IMR-90 (cell line): ENCODE measurements at regions not wholly inside any gene's neighbourhood (a gene's known extent, or its start where the extent isn't known, plus 50 kb on each side); places are given as distances from the start of the nearest gene placed in this dataset.

Experiments used
- ATAC-seq: fragments of 200-7000 bp; cut with Tn5 transposase; 2 replicates; pipeline ENCODE4 v1.9.1; 2020; ENCODE audit warnings: low read depth, mild to moderate bottlenecking, moderate library complexity
- BruUV-seq: library from RNA; stranded (reverse); fragments of 400-500 nt; replicated peaks from 2 replicates; lab custom pipeline; 2021; lab: Mats Ljungman, UMichigan
- CTCF ChIA-PET: fragments of 300-600 bp; formaldehyde crosslinking; extraction: SDS; loops from one replicate; lab custom pipeline; 2021; ENCODE audit warnings: antibody characterized with exemption; lab: Yijun Ruan, JAX
- POLR2A ChIA-PET: fragments of 300-600 bp; sonication (Branson Sonifier 250); formaldehyde crosslinking; loops from one replicate; lab custom pipeline; 2022; ENCODE audit warnings: antibody characterized with exemption; ENCODE audit not compliant: unreplicated experiment; lab: Charles Lee
- DNase-seq: peaks from one replicate; pipeline ENCODE4 v3.0.0; 2013
- H2AFZ ChIP-seq: replicated peaks from 2 replicates; pipeline ENCODE3; 2013; ENCODE audit warnings: low read length, mild to moderate bottlenecking; ENCODE audit not compliant: poor library complexity
- H2AK5ac ChIP-seq: 2 replicates; pipeline ENCODE4 v1.6.1; 2013; ENCODE audit warnings: low read depth, low read length, inconsistent platforms
- H2AK9ac ChIP-seq: replicated peaks from 2 replicates; pipeline ENCODE3; 2013; ENCODE audit warnings: mild to moderate bottlenecking, low read depth, low read length, moderate library complexity; ENCODE audit not compliant: poor library complexity
- H2BK120ac ChIP-seq: 2 replicates; pipeline ENCODE4 v1.6.1; 2013; ENCODE audit warnings: low read depth, low read length, inconsistent platforms
- H2BK15ac ChIP-seq: 3 replicates; pipeline ENCODE4 v1.6.1; 2013; ENCODE audit warnings: low read depth, low read length, inconsistent platforms
- H2BK20ac ChIP-seq: 2 replicates; pipeline ENCODE4 v1.6.1; 2013; ENCODE audit warnings: low read depth, mild to moderate bottlenecking, inconsistent platforms, low read length, moderate library complexity
- H2BK5ac ChIP-seq: 2 replicates; pipeline ENCODE4 v1.6.1; 2013; ENCODE audit warnings: mild to moderate bottlenecking, low read depth, low read length, inconsistent platforms; ENCODE audit not compliant: poor library complexity, severe bottlenecking
- H3K14ac ChIP-seq: replicated peaks from 2 replicates; pipeline ENCODE4 v1.6.1; 2013; ENCODE audit warnings: low read depth, low read length, inconsistent platforms
- H3K18ac ChIP-seq: 2 replicates; pipeline ENCODE4 v1.6.1; 2013; ENCODE audit warnings: low read depth, low read length, control low read depth
- H3K23ac ChIP-seq: 2 replicates; pipeline ENCODE4 v1.6.1; 2013; ENCODE audit warnings: low read depth, low read length, inconsistent platforms
- H3K27ac ChIP-seq: 2 replicates; pipeline ENCODE4 v1.5.1; 2013; ENCODE audit warnings: mild to moderate bottlenecking, control low read depth, low read length; ENCODE audit not compliant: insufficient read depth
- H3K27me3 ChIP-seq: 2 replicates; pipeline ENCODE4 v1.6.1; 2013; ENCODE audit warnings: low read length; ENCODE audit not compliant: control insufficient read depth, insufficient read depth
- H3K36me3 ChIP-seq: 2 replicates; pipeline ENCODE4 v1.6.1; 2013; ENCODE audit warnings: low read length, mixed read lengths; ENCODE audit not compliant: control insufficient read depth, insufficient read depth
- H3K4ac ChIP-seq: 2 replicates; pipeline ENCODE4 v1.6.1; 2013; ENCODE audit warnings: low read depth, low read length, inconsistent platforms
- H3K4me1 ChIP-seq: 2 replicates; pipeline ENCODE4 v1.6.1; 2013; ENCODE audit warnings: low read length, mixed read lengths; ENCODE audit not compliant: control insufficient read depth, insufficient read depth
- H3K4me2 ChIP-seq: 2 replicates; pipeline ENCODE4 v1.6.1; 2013; ENCODE audit warnings: low read depth, mild to moderate bottlenecking, control low read depth, low read length, moderate library complexity
- H3K4me3 ChIP-seq: 2 replicates; pipeline ENCODE4 v1.5.1; 2013; ENCODE audit warnings: low read depth, mild to moderate bottlenecking, control low read depth, low read length, moderate library complexity; ENCODE audit not compliant: insufficient read depth
- H3K56ac ChIP-seq: 2 replicates; pipeline ENCODE4 v1.6.1; 2013; ENCODE audit warnings: low read length, inconsistent platforms; ENCODE audit not compliant: insufficient read depth; ENCODE audit errors: extremely low read depth
- H3K79me1 ChIP-seq, 2 experiments: 2 replicates each; pipeline ENCODE4 v1.6.1; 2013; ENCODE audit warnings: low read length in 2 of 2, inconsistent platforms in 1 of 2, low read depth in 1 of 2
- H3K9ac ChIP-seq: 2 replicates; pipeline ENCODE4 v1.6.1; 2013; ENCODE audit warnings: low read depth, low read length, control low read depth
- H3K9me1 ChIP-seq: 2 replicates; pipeline ENCODE4 v1.6.1; 2013; ENCODE audit warnings: low read length, inconsistent platforms; ENCODE audit not compliant: insufficient read depth
- H3K9me3 ChIP-seq: 2 replicates; pipeline ENCODE4 v1.6.1; 2013; ENCODE audit warnings: low read length; ENCODE audit not compliant: control insufficient read depth, insufficient read depth
- H4K20me1 ChIP-seq: 2 replicates; pipeline ENCODE4 v1.6.1; 2013; ENCODE audit warnings: low read length, inconsistent platforms; ENCODE audit not compliant: insufficient read depth
- H4K5ac ChIP-seq: 2 replicates; pipeline ENCODE4 v1.6.1; 2013; ENCODE audit warnings: mild to moderate bottlenecking, low read depth, low read length, control low read depth
- H4K8ac ChIP-seq, 2 experiments: 2 replicates each; pipeline ENCODE4 v1.6.1; 2013; ENCODE audit warnings: low read depth in 2 of 2, low read length in 2 of 2, control low read depth in 1 of 2, inconsistent platforms in 1 of 2
- H4K91ac ChIP-seq: 2 replicates; pipeline ENCODE4 v1.6.1; 2013; ENCODE audit warnings: low read depth, low read length, inconsistent platforms; ENCODE audit not compliant: insufficient read depth
- CEBPB ChIP-seq: IDR thresholded peaks from 2 replicates; pipeline ENCODE4 v1.6.1; 2012; ENCODE audit warnings: low read depth, low read length, improper control_type of control experiment
- CTCF ChIP-seq: conservative IDR thresholded peaks from 2 replicates; pipeline ENCODE4 v1.5.1; 2012; ENCODE audit warnings: mild to moderate bottlenecking, low read depth, low read length, improper control_type of control experiment
- FOS ChIP-seq: fragments of 150-350 bp; IDR thresholded peaks from 2 replicates; pipeline ENCODE4 v1.6.1; 2016; ENCODE audit warnings: low read depth, low read length
- MAFK ChIP-seq: IDR thresholded peaks from 2 replicates; pipeline ENCODE4 v1.6.1; 2012; ENCODE audit warnings: low read depth, low read length, improper control_type of control experiment
- MAZ ChIP-seq: IDR thresholded peaks from 2 replicates; pipeline ENCODE4 v1.6.1; 2012; ENCODE audit warnings: low read depth, mild to moderate bottlenecking, low read length, improper control_type of control experiment, moderate library complexity, borderline replicate concordance
- RCOR1 ChIP-seq: IDR thresholded peaks from 2 replicates; pipeline ENCODE4 v1.6.1; 2012; ENCODE audit warnings: mild to moderate bottlenecking, low read length, improper control_type of control experiment; ENCODE audit not compliant: insufficient replicate concordance
- RFX5 ChIP-seq: IDR thresholded peaks from 2 replicates; pipeline ENCODE4 v1.8.0; 2012; ENCODE audit warnings: low read depth, mild to moderate bottlenecking, low read length, moderate library complexity
- SMC3 ChIP-seq: fragments of 150-350 bp; IDR thresholded peaks from 2 replicates; pipeline ENCODE4 v1.6.1; 2016; ENCODE audit warnings: low read depth, mild to moderate bottlenecking, antibody characterized with exemption, low read length, moderate library complexity
- USF2 ChIP-seq: fragments of 150-350 bp; IDR thresholded peaks from 2 replicates; pipeline ENCODE4 v1.6.1; 2017; ENCODE audit warnings: mild to moderate bottlenecking, antibody characterized with exemption, low read length, low read depth
- WGBS, 2 experiments: methylation state at CpG; one replicate each; pipeline versions ENCODE4 v1.1.5 to v1.1.7; 2013; ENCODE audit warnings: missing lambda C conversion rate in 2 of 2; ENCODE audit not compliant: insufficient read length in 1 of 2; ENCODE audit errors: extremely low coverage in 2 of 2; 5-methylcytosine and 5-hydroxymethylcytosine counted together
- dilution Hi-C: fragments of 300-500 bp; cut with HindIII; formaldehyde crosslinking; loops from one replicate; pipeline ENCODE4 v1.14.3; 2018; ENCODE audit warnings: low sequenced_read_pairs; ENCODE audit not compliant: unreplicated experiment
- in situ Hi-C: fragments of 300-500 bp; cut with MboI; formaldehyde crosslinking; loops from 3 replicates; pipeline ENCODE4 v1.14.3; 2019; ENCODE audit warnings: low sequenced_read_pairs, inconsistent platforms, mixed read lengths
- intact Hi-C: fragments of 100-400 bp; cut with micrococcal nuclease; formaldehyde crosslinking; loops from 2 replicates; pipeline ENCODE4 v1.10.0; 2022
- TF ChIP-seq, protein P1 (sequence below): fragments of 150-350 bp; IDR thresholded peaks from 2 replicates; pipeline ENCODE4 v1.6.1; 2016; ENCODE audit warnings: low read depth, mild to moderate bottlenecking, low read length, moderate library complexity, borderline replicate concordance

DNA sequence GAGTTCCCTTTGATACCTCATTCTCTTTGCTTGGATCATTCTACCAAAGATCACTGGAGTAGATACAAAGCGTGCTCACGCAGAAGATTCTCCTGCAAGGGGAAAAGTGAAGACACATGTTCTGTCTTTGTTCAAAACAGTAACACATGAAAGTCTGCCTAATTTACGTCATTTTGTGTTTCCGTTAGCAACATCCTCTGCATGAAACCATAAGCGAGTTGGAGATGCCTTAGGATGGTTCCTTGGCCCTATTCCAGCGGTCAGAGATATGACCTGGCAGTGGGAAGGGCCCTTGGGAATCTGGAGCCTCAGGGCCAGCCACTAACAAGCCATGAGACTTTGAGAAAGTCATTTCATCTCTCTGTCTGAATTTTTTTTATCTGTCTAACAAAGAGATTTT, 180.9 kb upstream of the TWIST2 start:
- dilution Hi-C loops (no loop called here), in situ Hi-C loops (no loop called here), intact Hi-C loops (no loop called here)
- no peak for DNase-seq
- no peak overlapping the region for H3K18ac ChIP-seq
- no TSS peak for BruUV-seq
- H3K56ac ChIP-seq: no peak overlapping the region
- no peak overlapping the region for H4K5ac ChIP-seq
- no peak overlapping the region for H2BK120ac ChIP-seq
- H4K20me1 ChIP-seq: no peaks in the 10 kb centered on the region
- H3K9ac ChIP-seq: no peak overlapping the region
- POLR2A ChIA-PET: no interaction called here
- no peak overlapping the region for H3K27ac ChIP-seq
- no peak overlapping the region for H2AFZ ChIP-seq
- H2BK5ac ChIP-seq: no peak overlapping the region
- no peak for ATAC-seq
- TF ChIP-seq MAFK (no peak), USF2 (no peak), SMC3 (no peak), CEBPB (no peak), MAZ (no peak), FOS (no peak), RCOR1 (no peak), CTCF (no peak), RFX5 (no peak)
- TF ChIP-seq, protein P1, sequence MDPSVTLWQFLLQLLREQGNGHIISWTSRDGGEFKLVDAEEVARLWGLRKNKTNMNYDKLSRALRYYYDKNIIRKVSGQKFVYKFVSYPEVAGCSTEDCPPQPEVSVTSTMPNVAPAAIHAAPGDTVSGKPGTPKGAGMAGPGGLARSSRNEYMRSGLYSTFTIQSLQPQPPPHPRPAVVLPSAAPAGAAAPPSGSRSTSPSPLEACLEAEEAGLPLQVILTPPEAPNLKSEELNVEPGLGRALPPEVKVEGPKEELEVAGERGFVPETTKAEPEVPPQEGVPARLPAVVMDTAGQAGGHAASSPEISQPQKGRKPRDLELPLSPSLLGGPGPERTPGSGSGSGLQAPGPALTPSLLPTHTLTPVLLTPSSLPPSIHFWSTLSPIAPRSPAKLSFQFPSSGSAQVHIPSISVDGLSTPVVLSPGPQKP: no peak
- no peak overlapping the region for H3K23ac ChIP-seq
- no peaks in the 10 kb centered on the region for H3K79me1 ChIP-seq
- H2AK9ac ChIP-seq: peak overlapping the region; percentile 60
- H3K27me3 ChIP-seq: peaks cover 15% of the 10 kb centered on the region
- H3K14ac ChIP-seq: no peak overlapping the region
- H3K4me3 ChIP-seq: no peak overlapping the region
- no peak overlapping the region for H2BK20ac ChIP-seq
- H3K36me3 ChIP-seq: no peaks in the 10 kb centered on the region
- CTCF ChIA-PET: no interaction called here
- peaks cover 2% of the 10 kb centered on the region for H3K9me3 ChIP-seq
- H2AK5ac ChIP-seq: no peak overlapping the region
- no peaks in the 10 kb centered on the region for H3K4me1 ChIP-seq
- no peak overlapping the region for H4K8ac ChIP-seq
- no peak overlapping the region for H3K4me2 ChIP-seq
- H3K4ac ChIP-seq: no peak overlapping the region
- no peaks in the 10 kb centered on the region for H3K9me1 ChIP-seq
- H4K91ac ChIP-seq: no peak overlapping the region
- 69% methylated on average over 2 of the region's 6 CpGs; no CpG with 5 or more reads in 1 of the 2 experiments for WGBS, 2 experiments
- H2BK15ac ChIP-seq: no peak overlapping the region
